SK-N-SH (cell line): ENCODE measurements at regions not wholly inside any gene's neighbourhood (a gene's known extent, or its start where the extent isn't known, plus 50 kb on each side); places are given as distances from the start of the nearest gene placed in this dataset.

ENCODE experiments used
- GABPA ChIP-seq: IDR thresholded peaks from 2 replicates; pipeline ENCODE4 v1.4.0; 2012; ENCODE audit warnings: low read depth, mild to moderate bottlenecking
- MEF2A ChIP-seq: IDR thresholded peaks from 2 replicates; pipeline ENCODE4 v1.4.0; 2012; ENCODE audit warnings: low read depth, borderline replicate concordance
- POLR2AphosphoS5 ChIP-seq: IDR thresholded peaks from 2 replicates; pipeline ENCODE4 v1.6.1; 2012; ENCODE audit warnings: low read depth, low read length
- TF ChIP-seq, protein P1 (sequence below): fragments of 200-600 bp; sonication (generic); IDR thresholded peaks from 2 replicates; pipeline ENCODE4 v1.6.1; 2017; ENCODE audit warnings: antibody characterized with exemption, mild to moderate bottlenecking, moderate library complexity
- TF ChIP-seq, protein P2 (sequence below): IDR thresholded peaks from 2 replicates; pipeline ENCODE4 v1.6.1; 2012; ENCODE audit warnings: mild to moderate bottlenecking, low read depth, low read length, moderate library complexity
- TF ChIP-seq, protein P3 (sequence below): fragments of 150-350 bp; IDR thresholded peaks from 2 replicates; pipeline ENCODE4 v1.6.1; 2017; ENCODE audit warnings: antibody characterized with exemption, low read length, low read depth, borderline replicate concordance

GRCh38 chr4:152160225-152160800, 375.6 kb downstream of the FBXW7 start:
- TF ChIP-seq, protein P1, sequence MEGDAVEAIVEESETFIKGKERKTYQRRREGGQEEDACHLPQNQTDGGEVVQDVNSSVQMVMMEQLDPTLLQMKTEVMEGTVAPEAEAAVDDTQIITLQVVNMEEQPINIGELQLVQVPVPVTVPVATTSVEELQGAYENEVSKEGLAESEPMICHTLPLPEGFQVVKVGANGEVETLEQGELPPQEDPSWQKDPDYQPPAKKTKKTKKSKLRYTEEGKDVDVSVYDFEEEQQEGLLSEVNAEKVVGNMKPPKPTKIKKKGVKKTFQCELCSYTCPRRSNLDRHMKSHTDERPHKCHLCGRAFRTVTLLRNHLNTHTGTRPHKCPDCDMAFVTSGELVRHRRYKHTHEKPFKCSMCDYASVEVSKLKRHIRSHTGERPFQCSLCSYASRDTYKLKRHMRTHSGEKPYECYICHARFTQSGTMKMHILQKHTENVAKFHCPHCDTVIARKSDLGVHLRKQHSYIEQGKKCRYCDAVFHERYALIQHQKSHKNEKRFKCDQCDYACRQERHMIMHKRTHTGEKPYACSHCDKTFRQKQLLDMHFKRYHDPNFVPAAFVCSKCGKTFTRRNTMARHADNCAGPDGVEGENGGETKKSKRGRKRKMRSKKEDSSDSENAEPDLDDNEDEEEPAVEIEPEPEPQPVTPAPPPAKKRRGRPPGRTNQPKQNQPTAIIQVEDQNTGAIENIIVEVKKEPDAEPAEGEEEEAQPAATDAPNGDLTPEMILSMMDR: no peak
- TF ChIP-seq, protein P2, sequence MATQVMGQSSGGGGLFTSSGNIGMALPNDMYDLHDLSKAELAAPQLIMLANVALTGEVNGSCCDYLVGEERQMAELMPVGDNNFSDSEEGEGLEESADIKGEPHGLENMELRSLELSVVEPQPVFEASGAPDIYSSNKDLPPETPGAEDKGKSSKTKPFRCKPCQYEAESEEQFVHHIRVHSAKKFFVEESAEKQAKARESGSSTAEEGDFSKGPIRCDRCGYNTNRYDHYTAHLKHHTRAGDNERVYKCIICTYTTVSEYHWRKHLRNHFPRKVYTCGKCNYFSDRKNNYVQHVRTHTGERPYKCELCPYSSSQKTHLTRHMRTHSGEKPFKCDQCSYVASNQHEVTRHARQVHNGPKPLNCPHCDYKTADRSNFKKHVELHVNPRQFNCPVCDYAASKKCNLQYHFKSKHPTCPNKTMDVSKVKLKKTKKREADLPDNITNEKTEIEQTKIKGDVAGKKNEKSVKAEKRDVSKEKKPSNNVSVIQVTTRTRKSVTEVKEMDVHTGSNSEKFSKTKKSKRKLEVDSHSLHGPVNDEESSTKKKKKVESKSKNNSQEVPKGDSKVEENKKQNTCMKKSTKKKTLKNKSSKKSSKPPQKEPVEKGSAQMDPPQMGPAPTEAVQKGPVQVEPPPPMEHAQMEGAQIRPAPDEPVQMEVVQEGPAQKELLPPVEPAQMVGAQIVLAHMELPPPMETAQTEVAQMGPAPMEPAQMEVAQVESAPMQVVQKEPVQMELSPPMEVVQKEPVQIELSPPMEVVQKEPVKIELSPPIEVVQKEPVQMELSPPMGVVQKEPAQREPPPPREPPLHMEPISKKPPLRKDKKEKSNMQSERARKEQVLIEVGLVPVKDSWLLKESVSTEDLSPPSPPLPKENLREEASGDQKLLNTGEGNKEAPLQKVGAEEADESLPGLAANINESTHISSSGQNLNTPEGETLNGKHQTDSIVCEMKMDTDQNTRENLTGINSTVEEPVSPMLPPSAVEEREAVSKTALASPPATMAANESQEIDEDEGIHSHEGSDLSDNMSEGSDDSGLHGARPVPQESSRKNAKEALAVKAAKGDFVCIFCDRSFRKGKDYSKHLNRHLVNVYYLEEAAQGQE: no peak
- no peak for TF ChIP-seq GABPA
- TF ChIP-seq MEF2A: no peak
- TF ChIP-seq POLR2AphosphoS5: no peak
- TF ChIP-seq, protein P3, sequence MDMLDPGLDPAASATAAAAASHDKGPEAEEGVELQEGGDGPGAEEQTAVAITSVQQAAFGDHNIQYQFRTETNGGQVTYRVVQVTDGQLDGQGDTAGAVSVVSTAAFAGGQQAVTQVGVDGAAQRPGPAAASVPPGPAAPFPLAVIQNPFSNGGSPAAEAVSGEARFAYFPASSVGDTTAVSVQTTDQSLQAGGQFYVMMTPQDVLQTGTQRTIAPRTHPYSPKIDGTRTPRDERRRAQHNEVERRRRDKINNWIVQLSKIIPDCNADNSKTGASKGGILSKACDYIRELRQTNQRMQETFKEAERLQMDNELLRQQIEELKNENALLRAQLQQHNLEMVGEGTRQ: no peak
